HEK293 (cell line): ENCODE measurements at regions not wholly inside any gene's neighbourhood (a gene's known extent, or its start where the extent isn't known, plus 50 kb on each side); places are given as distances from the start of the nearest gene placed in this dataset.

Source experiments
- CTCF ChIP-seq: fragments of 450-650 bp; formaldehyde crosslinking; IDR thresholded peaks from 2 replicates; pipeline ENCODE4 v1.5.1; 2016; ENCODE audit warnings: missing biosample characterization, missing genetic modification characterization
- TCF7L2 ChIP-seq: IDR thresholded peaks from 2 replicates; pipeline ENCODE4 v1.6.1; 2011; ENCODE audit warnings: low read depth, mild to moderate bottlenecking, inconsistent platforms, low read length, moderate library complexity, borderline replicate concordance
- ZBTB17 ChIP-seq: fragments of 450-650 bp; formaldehyde crosslinking; IDR thresholded peaks from 2 replicates; pipeline ENCODE4 v1.5.1; 2016; ENCODE audit warnings: missing biosample characterization, missing genetic modification characterization
- ZBTB8A ChIP-seq: fragments of 450-650 bp; formaldehyde crosslinking; IDR thresholded peaks from 2 replicates; pipeline ENCODE4 v1.5.1; 2016; ENCODE audit warnings: missing biosample characterization, missing genetic modification characterization
- ZNF274 ChIP-seq, 2 experiments: fragments of 200-500 bp in 1 of 2; fragments of 450-650 bp in 1 of 2; sonication (Bioruptor generic) in 1 of 2; formaldehyde crosslinking in 1 of 2; IDR thresholded peaks; 2 replicates each; pipeline versions ENCODE4 v1.5.1 to v1.6.1; 2014 to 2016; ENCODE audit warnings: borderline replicate concordance in 1 of 2, inconsistent platforms in 1 of 2, low read length in 1 of 2, missing biosample characterization in 1 of 2, missing genetic modification characterization in 1 of 2
- ZNF391 ChIP-seq: fragments of 450-650 bp; formaldehyde crosslinking; IDR thresholded peaks from 2 replicates; pipeline ENCODE4 v1.5.1; 2016; ENCODE audit warnings: low read depth, missing biosample characterization, missing genetic modification characterization, borderline replicate concordance
- ZNF398 ChIP-seq: fragments of 450-650 bp; formaldehyde crosslinking; IDR thresholded peaks from 2 replicates; pipeline ENCODE4 v1.5.1; 2017; ENCODE audit warnings: missing biosample characterization, missing genetic modification characterization
- ZNF600 ChIP-seq: fragments of 450-650 bp; formaldehyde crosslinking; IDR thresholded peaks from 2 replicates; pipeline ENCODE4 v1.5.1; 2016; ENCODE audit warnings: missing biosample characterization, missing genetic modification characterization

GRCh38 chr11:112723676-112724495 is 237.3 kb upstream of the NCAM1 start:
- TF ChIP-seq ZNF600 (no peak), ZNF398 (tag by site-specific recombination) (no peak), ZBTB8A (tag by site-specific recombination) (no peak), CTCF (tag by site-specific recombination) (no peak), ZBTB17 (no peak), TCF7L2 (no peak), ZNF391 (tag by site-specific recombination) (no peak), ZNF274 (IDR thresholded peaks at IDR 0.05; ENCODE audit: low read length) (no peak), ZNF274 (tag by site-specific recombination; IDR thresholded peaks at IDR 0.05; ENCODE audit: borderline replicate concordance) (no peak)
